ENCODE measurements at regions not wholly inside any gene's neighbourhood (a gene's known extent, or its start where the extent isn't known, plus 50 kb on each side); places are given as distances from the start of the nearest gene placed in this dataset.
"Not testable (repeated sequence)": the region's sequence is repeated elsewhere in the genome, so short reads cannot be mapped to it uniquely, and the experiment has no call there.

DNA sequence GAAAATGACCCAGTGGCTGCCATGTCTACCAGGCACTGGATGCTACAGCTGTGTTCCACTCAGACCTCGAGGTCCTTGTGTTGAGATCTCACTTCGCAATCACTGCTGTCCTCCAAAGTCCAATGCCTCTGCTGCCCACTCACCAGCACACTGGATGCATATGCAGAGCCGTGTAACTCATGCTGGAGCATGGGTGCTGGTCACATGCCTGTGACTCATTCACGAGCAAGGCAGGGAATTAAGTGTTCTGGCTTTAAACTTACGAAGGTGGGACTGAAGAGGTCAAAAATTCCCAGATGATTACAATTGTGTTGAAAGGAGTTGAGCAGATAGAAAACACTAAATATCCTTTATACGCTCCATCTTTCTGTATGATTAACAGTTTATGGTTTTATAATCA, 417.5 kb downstream of the NUP35 start:
- DNase-seq, result no peak

- no peak for DNase-seq
Observed at GRCh38 chr2:183542606-183543005, 418.4 kb downstream of the NUP35 start.

DNA sequence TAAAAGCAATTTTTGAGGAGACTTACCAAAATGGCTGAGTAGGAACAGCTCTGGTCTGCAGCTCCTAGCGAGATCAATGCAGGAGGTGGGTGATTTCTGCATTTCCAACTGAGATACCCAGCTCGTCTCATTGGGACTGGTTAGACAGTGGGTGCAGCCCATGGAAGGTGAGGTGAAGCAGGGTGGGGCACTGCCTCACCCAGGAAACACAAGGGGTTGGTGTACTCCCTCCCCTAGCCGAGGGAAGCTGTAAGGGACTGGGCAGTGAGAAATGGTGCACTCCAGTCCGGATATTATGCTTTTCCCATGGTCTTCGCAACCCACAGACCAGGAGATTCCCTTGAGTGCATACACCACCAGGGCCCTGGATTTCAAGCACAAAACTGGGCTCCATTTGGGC, 419.0 kb downstream of the NUP35 start:
- DNase-seq, result no peak

DNA sequence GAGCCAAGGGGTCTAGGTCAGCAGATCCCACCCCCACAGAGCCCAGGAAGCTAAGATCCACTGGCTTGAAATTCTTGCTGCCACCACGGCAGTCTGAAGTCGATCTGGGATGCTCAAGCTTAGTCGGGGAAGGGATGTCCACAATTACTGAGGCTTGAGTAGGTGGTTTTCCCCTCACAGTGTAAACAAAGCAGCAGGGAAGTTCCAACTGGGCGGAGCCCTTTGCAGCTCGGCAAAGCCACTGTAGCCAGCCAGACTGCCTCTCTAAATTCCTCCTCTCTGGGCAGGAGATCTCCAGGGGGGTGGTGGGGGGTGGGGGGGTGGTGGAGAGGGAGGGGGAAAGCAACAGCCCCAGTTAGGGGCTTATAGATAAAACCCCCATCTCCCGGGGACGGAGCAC, 419.5 kb downstream of the NUP35 start:
- DNase-seq, result no peak

GRCh38 chr2:183546560-183547350, 422.5 kb downstream of the NUP35 start:
- not testable (repeated sequence) for DNase-seq

DNA sequence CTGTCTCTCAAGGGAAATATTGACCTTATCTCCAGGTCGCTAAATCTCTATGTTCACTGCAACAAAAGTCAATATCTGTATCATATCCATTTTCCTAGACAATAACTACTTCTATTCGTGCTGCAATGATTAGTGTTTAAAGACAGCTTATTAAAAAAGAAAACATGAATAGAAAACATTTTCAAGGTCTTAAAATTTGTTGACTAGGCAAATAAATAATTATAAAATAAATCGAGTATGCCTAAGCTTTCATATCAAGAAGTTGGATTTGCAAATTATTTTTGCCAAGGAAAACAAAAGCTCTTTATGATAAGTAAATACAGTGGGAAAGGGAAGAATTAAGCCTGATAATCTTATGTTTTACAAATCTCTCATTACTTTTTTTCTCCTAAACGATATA, 428.5 kb downstream of the NUP35 start:
- DNase-seq, result no peak

DNA sequence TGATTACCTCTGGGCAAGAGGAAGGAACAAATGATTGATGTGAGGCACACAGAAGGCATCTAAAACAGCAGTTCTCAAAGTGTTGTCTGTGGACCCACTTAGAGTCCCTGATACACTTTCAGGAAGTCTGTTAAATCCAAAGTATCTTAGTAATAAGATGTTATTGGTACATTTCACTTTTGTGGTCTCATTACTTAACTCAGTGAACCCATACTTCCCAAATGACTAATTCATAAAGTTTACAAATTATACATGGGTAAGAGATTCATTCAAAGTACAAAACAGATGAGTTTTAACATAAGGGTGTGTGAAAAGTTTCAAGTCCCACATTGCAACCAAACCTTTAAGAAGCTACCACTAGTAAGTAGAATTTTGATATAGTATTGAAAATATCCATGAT, 440.5 kb downstream of the NUP35 start:
- DNase-seq, result no peak

- no peak for DNase-seq
Observed at GRCh38 chr2:183575481-183575880, 451.2 kb downstream of the NUP35 start.

DNA sequence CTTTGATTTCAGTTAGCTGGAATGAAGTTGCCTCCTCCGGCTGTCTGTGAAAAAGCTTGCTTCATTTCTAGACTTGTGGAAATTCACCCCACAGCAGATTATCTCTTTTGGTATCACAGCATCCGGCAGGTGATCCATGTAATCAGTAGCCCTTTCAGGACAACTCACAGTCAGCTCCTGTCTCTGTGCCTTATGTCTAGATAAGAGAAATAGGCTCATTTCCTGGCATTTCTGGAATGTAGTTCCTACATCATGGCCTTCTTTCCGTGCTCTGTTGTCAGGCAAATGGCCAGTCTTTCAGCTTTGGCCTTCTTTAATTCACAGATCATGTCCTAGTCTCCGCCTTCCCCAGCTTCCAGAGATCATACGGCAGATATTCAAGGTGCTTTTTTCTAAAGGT, 455.4 kb downstream of the NUP35 start:
- DNase-seq, result no peak

DNA sequence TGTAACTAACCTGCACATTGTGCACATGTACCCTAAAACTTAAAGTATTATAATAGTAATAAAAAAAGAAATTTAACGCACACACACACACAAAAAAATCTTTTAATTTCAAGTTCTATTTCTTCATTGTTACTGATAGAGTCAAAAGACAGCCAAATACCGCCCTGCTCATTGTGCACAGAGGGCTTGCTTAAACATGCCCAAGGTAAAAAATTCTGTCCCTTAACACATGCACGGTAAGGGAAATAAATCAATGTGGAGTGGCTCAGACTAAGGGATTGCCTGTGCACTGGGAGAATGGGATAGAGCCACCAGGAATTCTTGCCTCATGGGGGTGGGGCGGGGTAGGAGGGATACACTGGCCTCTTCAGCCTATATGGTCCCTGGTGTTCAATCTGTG, 468.0 kb downstream of the NUP35 start:
- DNase-seq, result no peak

DNA sequence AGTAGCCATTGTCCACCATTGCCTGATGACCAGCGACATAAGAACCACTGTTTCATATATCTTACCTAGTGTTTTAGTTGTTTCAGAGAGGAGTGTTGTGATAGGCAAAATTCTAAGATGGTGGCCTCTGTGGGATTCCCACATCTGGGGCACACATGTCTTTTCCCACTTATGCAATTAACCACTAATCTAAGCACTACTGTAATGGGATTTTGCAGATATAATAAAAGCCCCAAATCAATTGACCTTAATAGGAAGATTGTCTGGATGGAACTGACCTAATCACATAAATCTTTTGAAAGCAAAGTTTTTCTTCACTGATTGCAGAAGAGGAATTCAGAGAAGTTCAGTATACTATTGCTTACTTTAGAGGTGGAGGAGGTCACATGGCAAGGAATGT, 469.9 kb downstream of the NUP35 start:
- no peak for DNase-seq

DNA sequence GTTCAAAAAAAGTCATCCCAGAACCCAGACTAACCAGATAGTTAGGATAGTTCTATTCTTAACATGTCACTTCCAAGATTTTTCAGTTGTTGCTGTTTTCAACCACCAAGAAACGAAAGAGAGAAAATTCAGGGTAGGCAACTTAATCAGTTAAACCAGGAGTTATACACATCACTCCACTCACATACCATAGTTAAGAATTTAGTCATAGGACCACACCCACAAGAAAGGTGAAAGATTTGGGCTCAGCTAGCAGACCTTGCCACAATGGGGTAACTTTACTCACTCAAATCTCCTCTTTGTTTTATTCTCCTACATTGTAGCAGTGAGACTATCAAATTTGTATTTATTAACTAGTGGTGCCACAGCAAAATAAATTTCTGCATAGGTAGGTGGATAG, 473.6 kb downstream of the NUP35 start:
- no peak for DNase-seq

DNA sequence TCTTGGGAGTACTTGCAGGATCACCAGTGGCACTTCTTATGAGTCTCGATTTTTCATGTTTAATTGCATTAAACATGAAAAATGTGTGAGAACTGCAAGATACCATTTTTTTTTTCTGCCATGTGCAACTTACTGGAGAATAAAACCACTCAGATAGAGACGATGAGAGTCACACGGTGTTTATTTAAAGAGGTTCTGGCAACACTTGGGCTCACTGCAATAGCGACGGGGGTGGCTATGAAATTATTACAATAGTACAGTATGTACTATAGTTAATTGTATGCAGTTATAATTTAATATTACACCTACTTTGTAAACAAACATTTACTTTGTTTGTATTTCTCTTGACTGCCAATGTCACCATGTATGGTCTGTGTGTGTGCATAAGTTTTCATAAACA, 479.8 kb downstream of the NUP35 start:
- DNase-seq, result no peak

DNA sequence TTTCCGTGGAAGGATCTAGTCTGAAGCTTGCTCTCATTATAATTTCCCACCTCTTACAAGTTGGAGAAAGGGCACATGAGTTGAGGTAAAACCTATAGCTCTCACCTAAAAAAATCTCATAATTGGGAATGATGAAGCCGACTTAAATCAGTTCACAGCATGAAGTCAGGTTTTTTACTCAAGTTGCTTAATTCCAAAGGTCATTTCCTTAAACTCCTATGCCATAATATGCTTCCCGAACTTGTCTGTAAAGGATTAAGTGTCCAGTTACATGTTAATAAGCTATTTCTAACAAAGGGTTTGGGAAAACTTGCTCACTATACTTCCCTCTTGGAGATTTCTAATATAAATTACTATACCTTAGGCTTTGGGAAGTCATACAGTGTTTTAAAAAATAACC, 481.2 kb downstream of the NUP35 start:
- no peak for DNase-seq

- DNase-seq, result no peak
Observed at GRCh38 chr2:183606022-183606717, 481.9 kb downstream of the NUP35 start.

DNA sequence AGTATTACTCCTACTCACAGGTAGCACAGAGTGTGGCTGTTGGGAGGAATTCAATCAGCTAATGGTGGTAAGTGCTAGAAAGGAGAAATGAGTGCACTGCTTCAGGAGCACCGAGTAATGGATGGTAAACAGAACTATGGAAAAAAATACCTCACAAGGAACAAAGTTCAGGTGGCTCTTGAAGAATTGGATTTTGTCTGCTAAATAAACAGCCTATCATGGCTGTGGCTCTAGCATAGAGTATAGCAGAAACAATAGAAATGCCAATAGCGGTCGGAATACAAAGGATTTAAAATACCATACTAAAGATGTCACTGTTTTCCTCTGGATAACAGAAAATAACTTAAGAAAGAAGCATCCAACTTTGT, 482.5 kb downstream of the NUP35 start:
- no peak for DNase-seq

DNA sequence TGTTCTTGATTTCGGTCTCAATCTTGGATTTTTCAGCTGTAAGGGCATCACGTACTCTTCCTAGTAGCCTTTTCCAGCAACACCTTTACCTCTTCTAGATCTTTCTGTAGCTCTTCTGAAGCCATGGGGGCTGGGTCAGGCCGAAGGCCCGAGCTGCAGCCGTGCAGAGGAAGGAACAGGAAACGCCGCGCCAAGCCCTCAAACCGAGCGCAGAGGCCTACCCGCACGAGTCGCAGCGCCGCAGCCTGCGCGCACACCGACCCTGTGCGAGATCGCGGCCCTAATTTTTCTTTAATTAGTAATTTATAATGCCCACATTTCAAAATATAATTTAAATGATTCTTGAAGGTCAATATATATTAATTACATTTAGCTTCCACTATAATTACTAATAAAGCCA, 483.8 kb downstream of the NUP35 start:
- DNase-seq, result no peak

DNA sequence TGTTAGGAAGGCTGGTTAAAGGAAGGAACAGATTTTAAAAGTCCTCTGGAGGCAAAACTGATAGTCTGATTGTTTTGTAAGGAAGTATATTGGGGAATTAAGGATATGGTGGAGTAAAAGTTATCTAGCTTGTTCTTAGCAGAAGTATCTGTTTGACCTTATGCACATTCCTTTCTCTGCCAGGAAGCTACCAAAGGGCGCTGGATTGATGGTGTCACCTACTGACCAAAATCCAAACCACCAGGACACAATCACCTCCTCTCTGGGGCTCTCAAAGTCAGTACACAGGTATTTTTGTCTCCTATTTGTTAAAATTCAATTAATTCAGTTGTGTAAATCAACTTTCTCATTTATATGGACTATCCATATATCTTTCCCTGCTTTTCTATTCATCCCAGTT, 484.5 kb downstream of the NUP35 start:
- no peak for DNase-seq

- no peak for DNase-seq
Observed at GRCh38 chr2:183610724-183611123, 486.5 kb downstream of the NUP35 start.

GRCh38 chr2:183614799-183615435, 490.7 kb downstream of the NUP35 start:
- no peak for DNase-seq

DNA sequence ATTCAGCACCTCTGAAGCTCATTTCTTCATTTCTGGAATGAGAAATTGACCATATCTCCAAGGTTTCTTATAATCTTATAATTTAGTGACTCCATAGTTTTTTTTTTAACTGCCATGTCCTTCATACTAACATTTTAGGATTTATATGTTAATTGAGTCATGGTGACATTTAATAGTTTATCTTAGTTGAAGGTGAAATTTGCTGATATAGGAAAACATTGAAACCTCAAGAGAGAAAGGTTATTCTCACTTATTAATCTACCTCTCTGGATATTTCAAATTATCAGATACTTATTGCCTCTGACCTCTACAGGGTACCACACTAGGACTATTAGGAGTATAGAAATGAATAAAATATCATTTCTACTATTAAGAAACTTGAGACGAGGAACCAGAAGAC, 499.0 kb downstream of the NUP35 start:
- no peak for DNase-seq

DNA sequence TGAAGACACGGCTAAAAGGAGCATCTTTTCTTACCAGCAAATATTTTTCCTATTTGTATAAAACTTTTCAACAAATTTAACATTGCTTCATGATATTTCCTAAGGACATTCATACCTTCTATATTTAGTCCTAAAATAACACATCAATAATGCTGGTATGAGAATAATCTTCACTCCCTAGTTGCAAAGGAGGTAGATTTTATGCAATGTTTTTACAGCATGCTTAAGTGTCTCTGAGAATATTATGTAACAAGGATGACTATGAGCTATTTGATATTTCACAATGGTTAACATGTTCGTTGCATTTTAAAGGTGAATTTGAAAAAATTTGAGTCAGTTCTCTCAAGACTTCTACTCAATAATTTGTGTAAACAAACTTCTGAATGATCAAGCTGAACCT, 506.7 kb downstream of the NUP35 start:
- no peak for DNase-seq

- DNase-seq, result no peak
Observed at GRCh38 chr2:183656121-183656520, 531.9 kb downstream of the NUP35 start.

GRCh38 chr2:183665425-183665824, 541.2 kb downstream of the NUP35 start:
- DNase-seq, result no peak
